ENCODE measurements at regions not wholly inside any gene's neighbourhood (a gene's known extent, or its start where the extent isn't known, plus 50 kb on each side); places are given as distances from the start of the nearest gene placed in this dataset.
"Not testable (repeated sequence)": the region's sequence is repeated elsewhere in the genome, so short reads cannot be mapped to it uniquely, and the experiment has no call there.

DNA sequence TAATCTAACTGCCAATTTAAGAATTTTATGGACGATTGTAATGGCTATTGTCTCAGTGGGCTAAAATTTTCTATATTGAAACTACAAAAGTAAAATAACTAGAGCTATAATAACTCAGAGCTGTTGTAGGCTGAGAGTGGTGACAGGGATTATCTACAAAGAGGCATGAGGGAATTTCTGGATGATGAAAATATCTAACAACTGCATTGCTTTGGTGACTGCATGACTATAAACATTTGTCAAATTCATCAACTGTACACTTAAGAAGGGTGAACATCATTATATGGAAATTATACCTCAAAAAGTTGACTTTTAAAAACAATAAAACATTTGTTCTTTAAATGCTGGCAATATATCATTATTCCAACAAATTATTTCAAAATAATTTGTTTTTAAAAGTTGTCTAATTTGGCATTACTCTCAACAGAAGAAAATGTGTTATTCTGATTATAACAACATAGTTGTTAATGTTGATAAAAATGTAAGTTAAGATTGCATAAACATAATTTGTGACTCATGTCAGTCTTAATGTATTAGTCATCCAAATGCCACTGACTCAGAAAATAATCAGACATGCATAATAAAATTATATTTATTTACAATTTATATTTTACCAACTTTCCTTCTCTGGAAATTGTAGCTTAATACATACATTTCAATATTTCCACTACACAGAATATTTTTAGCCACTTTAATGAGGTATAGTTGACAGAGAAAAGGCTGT lies 865.1 kb upstream of the VRK2 start:
- no peak for DNase-seq

DNA sequence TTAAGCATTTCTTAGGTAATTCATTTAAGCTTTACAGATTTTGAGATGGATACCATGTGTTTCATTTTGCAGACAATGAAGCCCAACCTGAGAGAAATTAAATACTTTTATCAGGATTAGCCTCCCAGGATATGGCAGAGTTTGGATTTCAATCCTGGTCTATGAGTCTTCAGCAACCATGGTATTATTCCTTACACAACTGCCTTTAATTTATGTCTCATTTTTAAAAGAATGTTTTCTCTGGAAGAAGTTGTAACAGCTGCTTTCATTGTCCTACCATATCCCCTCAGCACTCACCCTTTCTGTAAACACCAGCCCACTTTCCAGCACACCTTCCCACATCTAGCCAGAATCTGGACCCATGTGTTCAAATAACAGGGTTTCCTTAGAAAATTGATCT lies 863.7 kb upstream of the VRK2 start:
- no peak for DNase-seq

DNA sequence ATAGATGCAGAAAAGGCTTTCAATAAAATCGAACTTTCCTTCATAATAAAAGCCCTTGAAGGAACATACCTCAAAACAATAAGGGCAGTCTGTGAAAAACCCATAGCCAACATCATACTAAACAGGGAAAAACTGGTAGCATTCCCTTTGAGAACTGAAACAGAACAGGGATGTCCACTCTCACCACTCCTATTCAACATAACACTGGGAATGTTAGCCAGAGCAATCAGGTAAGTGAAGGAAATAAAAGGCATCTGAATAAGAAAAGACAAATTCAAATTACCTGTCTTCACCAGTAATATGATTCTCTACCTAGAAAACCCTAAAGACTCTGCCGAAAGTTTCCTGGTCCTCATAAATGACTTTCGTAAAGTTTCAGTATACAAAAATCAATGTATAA lies 861.0 kb upstream of the VRK2 start:
- no peak for DNase-seq

DNA sequence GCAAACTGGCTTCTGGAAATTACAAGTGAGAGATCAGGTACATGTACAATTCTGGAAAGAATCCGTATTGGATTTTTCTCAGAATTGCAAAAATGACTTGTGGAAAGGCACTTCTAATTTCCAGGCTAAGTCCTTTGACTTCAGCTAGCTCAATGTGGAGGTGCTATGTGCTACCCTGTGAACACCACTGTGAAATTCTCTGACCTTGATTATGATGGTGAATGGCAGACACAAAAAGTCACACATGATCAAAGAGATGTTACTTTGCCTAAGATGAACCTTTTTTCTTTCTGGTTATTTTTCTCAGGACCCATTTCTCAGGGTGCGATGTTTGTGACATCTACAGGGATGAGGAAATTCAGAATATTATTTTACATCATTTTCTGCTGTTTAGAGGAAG lies 856.6 kb upstream of the VRK2 start:
- DNase-seq = no peak

DNA sequence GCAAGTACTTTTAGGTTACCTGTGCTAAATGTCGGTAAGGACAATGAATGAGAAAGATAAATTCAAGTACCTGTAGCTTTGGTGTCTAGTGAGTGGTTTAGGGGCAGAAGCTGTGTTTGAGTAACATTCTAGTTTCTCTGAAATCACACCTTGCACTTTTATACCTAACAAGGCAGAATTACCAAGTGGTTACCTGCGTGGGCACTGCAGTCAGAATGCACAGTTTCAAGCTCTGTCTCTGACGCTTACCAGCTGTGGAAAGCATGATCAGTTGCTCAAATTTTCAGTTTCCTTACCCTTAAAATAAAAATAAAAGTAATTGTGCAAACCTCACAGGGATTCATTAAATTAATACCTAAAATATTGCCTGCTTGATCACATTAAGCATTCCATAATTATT lies 846.9 kb upstream of the VRK2 start:
- DNase-seq = no peak

DNA sequence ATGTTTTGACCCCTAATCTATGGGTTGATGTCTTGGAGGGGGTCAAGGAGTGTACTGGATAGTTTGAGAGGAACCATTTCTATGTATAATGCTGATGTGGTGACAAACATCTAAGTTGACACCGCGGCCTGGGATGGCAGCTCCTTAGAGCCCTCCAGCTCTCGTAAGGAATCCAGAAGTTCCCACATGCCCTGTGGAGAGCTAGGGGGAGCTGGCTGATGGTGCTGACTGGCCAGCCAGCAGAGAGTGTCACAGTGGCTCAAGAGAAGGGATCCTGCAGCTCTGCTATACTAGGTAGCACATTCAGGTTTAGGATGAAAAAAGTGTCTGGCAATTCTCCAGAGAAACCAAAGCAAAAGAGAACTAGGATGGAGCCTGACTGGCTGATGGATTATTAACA lies 842.2 kb upstream of the VRK2 start:
- no peak for DNase-seq

DNA sequence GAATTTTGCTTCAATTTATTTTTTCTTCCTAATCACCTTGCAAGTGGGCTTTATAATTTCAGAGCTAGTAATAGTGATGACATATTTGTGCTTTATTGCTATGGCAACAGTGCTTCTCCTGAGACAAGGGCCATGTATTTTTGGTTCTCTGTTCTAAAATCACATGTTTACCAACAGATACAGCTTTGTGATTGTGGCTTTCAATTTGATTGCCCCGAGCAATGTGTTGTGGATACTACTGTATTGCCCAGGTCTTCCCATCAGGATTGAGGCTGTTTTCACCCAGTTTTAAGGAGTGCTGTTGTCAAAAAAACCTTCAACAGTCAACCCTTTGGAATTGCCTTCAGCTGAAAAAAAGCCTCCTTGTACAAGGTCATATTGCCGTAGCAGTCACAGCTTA lies 841.4 kb upstream of the VRK2 start:
- no peak for DNase-seq

DNA sequence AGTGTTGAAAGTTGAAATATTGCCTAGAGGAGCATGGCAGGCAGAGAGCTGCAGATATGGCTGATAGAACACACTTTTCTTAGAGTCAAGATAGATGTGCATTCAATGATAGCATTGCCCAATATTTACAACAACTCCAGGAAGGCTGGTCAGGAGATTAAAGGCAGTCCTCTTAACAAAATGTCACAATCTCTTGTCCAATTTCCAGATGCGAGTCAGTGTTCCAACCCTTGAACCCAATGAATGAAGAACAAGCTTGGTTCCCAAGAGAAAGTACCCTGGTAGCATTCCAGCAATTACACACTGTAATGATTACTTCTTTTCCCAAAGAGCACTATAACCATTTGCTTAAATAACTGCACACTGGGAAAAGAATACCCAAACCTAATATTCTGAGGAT lies 839.4 kb upstream of the VRK2 start:
- no peak for DNase-seq

DNA sequence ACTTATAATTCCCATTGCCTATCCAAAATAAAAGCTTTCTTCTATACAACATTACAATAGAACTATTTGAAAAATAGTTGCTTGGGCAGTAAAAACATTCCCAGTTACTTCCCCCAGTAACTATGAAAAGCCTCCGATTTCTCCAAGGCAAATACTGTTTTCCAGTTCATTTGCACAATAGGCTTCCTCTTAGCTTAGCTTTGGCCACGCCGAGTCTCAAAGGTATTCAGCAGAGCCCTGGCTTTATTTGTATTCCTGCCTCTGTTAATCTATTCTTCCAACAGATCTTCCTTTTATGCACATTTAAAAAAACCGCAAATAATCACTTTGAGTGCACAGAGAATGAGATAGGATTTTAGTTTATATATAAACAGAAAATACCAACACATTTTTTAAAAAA lies 836.8 kb upstream of the VRK2 start:
- no peak for DNase-seq

DNA sequence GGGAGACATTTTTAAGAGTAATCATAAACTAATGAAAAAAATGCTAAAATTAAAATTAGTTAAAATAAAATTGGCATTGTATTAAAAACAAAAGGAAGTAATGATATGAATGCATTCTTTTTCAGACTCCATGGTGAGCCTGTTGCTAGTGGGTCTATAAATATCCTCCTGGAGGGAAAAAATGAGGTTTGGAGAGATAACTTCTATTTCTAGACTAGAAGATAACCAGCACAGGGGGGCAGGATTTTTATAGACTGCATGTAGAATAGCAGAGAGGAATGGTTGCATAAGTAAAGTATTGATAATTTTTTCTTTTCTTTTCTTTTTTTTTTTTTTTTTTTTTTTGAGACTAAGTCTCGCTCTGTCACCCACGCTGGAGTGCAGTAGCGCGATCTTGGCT lies 835.8 kb upstream of the VRK2 start:
- no peak for DNase-seq

DNA sequence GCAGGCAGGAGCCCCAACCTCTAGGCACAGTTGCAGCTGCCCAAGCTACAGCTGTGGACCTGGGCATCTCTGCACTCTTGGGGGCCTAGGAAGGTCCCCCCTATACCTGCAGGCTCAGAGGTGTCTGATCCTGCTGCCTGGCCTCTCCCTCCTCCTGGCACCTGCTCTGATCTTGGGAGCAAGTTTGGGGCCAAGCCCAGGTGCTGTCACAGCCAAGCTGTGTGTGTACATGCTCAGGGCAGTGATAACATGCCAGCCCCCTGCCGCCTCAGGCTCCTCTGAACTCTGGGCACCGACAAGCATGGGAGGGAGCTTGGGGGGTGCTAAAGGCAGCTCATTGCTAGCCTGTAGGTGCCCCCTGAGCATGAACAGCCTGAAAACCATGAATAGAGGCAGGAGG lies 829.6 kb upstream of the VRK2 start:
- DNase-seq = no peak

DNA sequence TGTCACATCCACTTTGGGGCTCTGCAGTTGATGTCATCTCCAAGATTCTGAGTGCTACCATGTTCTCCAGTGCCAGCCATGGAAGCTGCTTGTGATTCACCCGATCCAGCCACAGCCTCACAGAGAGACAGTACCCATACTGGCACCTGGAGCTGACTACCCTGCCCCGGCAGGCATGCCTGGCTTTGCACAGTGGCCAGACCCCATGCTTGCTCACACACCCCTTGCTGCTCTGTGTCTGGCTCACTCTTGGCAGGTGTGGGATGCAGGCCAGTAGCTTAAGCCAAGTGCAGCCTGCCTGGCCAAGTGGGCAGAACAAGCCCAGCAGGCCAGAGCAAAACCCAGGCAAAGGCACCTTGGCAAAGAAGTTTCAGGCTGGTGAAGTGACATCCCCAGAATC lies 828.4 kb upstream of the VRK2 start:
- DNase-seq = no peak

DNA sequence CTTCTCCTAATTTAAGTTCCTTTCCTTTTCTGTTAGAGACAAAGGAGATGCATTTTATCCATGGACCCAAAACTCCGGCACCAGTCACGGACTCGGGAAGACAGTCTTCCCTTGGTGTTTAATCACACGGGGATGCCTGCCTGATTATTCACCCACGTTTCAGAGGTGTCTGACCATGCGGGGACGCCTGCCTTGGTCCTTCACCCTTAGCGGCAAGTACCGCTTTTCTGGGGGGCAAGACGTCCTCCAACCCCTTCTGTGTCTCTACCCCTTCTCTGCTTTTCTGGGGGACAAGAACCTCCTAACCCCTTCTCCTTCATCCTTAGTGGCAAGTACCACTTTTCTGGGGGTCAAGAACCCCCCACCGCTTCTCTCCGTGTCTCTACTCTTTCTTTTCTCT lies 816.9 kb upstream of the VRK2 start:
- not testable (repeated sequence) for DNase-seq

DNA sequence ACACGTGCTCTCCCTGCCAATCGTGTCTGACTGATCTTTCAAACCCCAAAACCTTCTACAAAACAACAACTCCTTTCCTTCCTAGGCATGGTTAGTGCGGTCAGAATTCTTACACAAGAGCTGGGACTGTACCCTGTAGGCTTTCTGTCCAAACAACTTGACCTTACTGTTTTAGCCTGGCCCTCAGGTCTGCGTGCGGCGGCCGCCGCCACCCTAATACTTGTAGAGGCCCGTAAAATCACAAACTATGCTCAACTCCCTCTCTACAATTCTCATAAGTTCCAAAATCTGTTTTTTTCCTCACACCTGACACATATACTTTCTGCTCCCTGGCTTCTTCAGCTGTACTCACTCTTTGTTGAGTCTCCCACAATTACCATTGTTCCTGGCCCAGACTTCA lies 814.3 kb upstream of the VRK2 start:
- not testable (repeated sequence) for DNase-seq

DNA sequence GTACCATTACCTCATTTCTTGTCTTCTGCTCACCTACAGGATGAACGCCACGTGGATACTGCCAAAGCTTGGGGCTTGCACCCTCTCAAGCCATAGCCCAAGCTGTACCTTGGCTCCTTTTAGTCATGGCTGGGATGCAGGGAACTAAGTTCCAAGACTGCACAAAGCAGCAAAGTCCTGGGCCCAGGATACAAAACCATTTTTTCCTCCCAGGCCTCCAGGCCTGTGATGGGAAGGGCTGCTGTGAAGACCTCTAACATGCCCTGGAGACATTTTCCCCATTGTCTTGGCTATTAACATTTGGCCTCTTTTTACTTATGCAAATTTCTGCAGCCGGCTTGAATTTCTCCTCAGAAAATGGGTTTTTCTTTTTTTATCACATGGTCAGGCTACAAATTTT lies 795.1 kb upstream of the VRK2 start:
- not testable (repeated sequence) for DNase-seq

DNA sequence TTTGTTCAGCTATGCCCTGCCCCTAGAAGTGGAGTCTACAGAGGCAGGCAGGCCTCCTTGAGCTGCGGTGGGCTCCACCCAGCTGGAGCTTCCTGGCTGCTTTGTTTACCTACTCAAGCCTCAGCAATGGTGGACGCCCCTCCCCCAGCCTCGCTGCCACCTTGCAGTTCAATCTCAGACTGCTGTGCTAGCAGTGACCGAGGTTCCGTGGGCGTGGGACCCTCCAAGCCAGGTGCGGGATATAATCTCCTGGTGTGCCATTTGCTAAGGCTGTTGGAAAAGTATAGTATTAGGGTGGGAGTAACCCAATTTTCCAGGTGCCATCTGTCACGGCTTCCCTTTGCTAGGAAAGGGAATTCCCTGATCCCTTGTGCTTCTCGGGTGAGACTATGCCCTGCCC lies 770.2 kb upstream of the VRK2 start:
- DNase-seq = not testable (repeated sequence)

DNA sequence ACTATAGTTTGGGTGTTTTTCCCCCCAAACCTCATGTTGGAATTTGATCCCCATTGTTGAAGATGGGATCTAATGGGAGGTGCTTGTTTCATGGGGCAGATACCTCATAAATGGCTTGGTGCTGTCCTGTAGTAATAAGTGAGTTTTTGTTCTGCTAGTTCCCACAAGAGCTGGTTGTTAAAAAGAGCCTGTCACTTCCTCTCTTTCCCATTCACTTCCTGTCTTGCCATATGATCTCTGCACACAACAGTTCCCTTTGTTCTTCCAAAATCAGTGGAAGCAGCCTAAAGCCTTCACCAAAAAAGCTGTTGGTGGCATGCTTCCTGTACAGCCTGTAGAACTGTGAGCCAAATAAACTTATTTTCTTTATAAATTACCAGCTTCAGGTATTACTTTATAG lies 768.2 kb upstream of the VRK2 start:
- no peak for DNase-seq

DNA sequence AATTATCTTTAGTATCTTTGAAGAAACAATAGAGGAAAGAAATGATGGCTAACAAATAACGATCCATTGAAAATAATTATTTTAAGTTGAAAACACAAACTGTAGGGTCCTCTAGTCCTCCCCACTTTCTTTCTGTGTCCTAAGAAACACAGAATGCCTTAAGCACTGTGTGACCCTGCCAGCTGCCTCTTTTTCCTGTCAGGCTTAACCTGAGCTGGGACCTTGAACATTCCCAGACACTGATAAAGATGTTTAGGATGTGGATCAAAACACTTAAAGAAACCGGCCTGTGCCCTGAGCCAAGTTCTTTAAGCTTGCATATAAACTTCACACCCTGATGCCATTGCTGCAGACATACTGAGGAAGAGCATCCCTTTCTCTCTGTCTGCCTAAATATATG lies 755.4 kb upstream of the VRK2 start:
- no peak for DNase-seq

DNA sequence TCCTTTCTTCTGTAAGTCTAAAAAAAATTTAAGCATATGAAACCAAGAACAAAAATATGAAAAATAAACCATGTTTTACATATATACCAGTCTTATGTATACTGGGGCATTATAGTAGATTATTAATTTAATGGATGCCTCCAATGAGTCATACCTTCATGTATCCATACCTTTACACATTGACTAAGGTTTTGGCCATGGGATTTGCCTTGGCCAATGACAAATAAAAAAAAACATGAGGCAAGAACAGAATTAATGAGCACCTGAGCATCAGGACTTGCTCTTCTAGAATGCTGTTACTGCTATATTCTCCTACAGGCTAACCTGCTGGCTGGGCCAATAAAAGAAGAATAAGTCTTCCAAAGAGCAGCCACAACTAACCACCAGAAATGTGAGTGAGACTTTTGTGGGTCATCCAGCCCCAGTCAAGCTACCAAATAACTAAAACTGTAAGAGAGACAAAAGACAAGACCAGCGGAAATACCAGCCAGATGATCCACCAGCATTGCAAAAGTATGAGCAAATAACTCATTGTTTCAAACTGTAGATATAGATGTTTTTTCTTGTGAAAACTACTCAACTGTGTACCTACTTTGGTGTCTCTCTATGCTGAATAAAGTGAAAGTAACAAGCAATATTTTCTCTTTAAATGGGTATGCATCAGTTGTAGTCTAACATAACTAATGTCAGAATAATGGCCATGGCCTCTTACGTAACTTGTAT lies 749.6 kb upstream of the VRK2 start:
- DNase-seq = no peak

DNA sequence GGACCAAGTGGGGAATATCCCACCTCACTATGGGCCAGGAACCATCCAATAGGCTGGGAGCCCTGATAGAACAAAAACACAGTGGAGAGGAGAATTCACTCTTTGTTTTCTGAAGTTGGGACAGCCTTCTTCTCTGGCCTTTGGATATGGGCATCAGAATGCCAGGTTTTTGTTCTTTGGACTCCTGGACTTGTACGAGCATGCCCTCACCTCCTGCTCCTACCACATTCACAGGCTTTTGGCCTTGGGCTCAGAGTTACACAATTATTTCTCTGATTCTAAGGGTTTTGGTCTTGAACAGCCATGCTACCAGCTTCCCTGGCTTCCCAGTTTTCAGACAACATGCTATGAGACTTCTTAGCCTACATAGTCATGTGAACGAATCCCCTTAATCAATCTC lies 732.9 kb upstream of the VRK2 start:
- DNase-seq = no peak

DNA sequence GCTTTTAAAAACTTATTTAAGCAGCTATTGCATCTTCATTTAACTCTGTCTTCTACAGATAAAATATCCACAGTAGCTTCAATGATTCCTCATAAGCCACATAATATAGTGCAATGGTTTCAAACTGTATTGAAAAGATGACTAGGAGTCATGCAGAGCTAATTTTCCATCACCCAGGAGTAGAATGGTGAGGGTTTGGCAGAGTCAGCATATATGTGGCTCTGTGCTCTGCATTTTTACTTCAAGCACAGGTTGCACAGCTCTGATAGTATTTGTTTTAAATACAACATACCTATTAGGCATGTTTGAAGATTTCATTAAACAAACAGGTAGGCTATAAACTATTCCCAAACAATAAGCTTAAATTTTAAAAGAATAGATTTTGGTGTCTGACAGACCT lies 731.9 kb upstream of the VRK2 start:
- no peak for DNase-seq

DNA sequence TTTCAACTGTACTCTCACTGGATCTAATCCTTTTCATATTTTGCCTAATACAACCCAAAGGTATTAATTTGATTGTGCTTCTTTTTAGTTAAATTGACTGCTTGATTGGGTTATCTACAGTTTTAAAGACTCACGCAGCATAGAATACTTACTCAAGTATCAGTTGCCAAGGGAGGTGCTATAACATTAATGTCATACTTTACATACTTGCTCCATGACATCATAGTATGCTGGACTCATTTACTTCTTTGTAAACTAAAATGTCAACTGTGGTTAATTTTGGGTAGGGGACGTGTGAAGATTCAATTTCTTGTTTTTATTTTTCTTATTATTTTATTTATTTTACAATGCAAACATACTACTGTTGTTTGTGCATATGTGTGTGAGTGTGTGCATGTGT lies 716.2 kb upstream of the VRK2 start:
- DNase-seq = no peak

DNA sequence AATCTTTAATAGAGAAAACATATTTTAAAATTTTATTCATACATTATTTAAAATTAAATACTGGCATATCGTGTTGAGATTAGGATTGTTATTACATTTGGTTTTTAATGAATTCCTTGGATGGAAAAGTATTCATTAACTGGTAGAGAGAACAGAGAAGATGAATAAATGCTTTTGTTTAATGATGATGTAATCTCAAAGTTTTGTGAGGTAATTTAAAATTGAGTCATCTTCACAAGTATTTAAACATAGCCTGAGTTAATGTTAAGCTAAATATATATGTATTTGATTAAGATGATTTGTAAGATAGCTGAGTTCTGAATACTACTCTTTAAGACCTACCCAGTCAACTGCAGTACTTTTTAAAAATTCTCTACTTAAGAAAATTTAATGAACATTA lies 713.4 kb upstream of the VRK2 start:
- DNase-seq = no peak

DNA sequence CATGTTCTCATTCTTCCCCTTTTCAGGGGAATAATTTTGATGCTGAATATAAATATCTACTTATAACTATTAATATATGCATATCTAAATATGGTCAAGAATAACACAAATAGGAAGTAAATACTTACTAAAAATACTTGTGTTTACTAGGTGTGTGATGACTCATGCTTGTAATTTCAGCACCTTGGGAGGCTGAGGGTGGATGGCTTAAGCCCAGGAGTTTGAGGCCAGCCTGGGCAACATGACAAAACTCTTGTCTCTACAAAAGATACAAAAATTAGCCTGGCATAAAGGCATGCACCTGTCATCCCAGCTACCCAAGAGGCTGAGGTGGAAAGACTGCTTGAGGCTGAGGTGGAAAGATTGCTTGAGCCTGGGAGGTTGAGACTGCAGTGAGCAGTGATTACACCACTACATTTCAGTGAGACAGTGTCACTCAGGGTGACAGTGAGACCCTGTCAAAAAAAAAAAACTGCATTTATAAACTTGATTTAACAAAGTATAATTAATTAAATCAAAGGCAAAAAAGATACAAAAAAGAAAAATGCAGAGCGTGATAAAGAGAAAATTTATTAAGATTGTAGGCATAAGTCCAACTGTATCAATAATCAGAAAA lies 703.1 kb upstream of the VRK2 start:
- no peak for DNase-seq

DNA sequence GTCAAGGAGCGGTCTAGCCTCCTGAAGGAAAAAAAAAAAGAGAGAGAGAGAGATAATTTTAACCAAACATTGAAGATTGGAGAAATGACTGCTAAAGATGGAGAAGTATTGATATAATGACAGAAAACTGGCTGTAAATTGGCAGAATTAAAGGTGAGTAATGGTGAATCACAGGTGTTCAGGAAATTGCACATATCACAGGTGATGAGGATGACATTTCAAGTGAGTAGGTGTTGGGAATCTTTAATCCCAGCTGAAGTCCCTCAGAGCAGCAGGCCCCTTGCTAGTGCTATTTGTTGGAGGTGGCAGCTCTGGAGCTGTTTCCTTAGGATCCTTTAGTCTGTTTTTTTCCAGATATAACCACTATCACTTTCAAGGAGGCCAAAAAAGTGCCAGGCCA lies 678.4 kb upstream of the VRK2 start:
- DNase-seq = no peak
